HCT116 (cell line): ENCODE measurements at regions not wholly inside any gene's neighbourhood (a gene's known extent, or its start where the extent isn't known, plus 50 kb on each side); places are given as distances from the start of the nearest gene placed in this dataset.

Experiments
- ATAC-seq: fragments of 200-7000 bp; cut with Tn5 transposase; 2 replicates; pipeline ENCODE4 v1.9.1; 2020; ENCODE audit warnings: mild to moderate bottlenecking, moderate library complexity
- BruUV-seq: library from RNA; stranded (reverse); fragments of 400-500 nt; replicated peaks from 2 replicates; lab custom pipeline; 2021; lab: Mats Ljungman, UMichigan
- CTCF ChIA-PET: fragments of 300-600 bp; sonication (Branson Sonifier 250); formaldehyde crosslinking; loops from one replicate; lab custom pipeline; 2021; ENCODE audit warnings: antibody characterized with exemption; lab: Charles Lee
- POLR2A ChIA-PET: fragments of 300-600, 350-600 bp; sonication (Branson Sonifier 250); formaldehyde crosslinking; loops from one replicate; lab custom pipeline; 2021; ENCODE audit warnings: antibody characterized with exemption; lab: Charles Lee
- RAD21 ChIA-PET, 2 experiments: fragments of 300-600 bp; sonication (Branson Sonifier 250); formaldehyde crosslinking; loops; one replicate each; lab custom pipeline; 2023; ENCODE audit warnings: low total read pairs in 2 of 2; ENCODE audit not compliant: uncharacterized antibody in 2 of 2, unreplicated experiment in 2 of 2, low non-redundant PET in 1 of 2; lab: Charles Lee
- DNase-seq: peaks from one replicate; pipeline ENCODE4 v3.0.0-alpha.2; 2010; ENCODE audit warnings: low read depth, low spot score
- H2AFZ ChIP-seq: fragments of 200-600 bp; shearing (Covaris generic), sonication (generic); 2 replicates; pipeline ENCODE4 v1.6.1; 2017; ENCODE audit warnings: low read depth, mixed run types, mixed read lengths, antibody characterized with exemption, low read length; ENCODE audit not compliant: poor library complexity, severe bottlenecking
- H3K27ac ChIP-seq: 2 replicates; pipeline ENCODE4 v1.5.1; 2012; ENCODE audit warnings: low read depth, low read length
- H3K27me3 ChIP-seq: fragments of 200-600 bp; sonication (generic); 2 replicates; pipeline ENCODE4 v1.6.1; 2016; ENCODE audit warnings: mixed run types, low read length, mixed read lengths; ENCODE audit not compliant: insufficient read depth
- H3K36me3 ChIP-seq, 2 experiments: fragments of 200-500 bp in 1 of 2; fragments of 200-600 bp in 1 of 2; sonication (Bioruptor generic) in 1 of 2; sonication (generic) in 1 of 2; 2 replicates each; pipeline versions ENCODE4 v1.5.1 to v1.6.1; 2014 to 2016; ENCODE audit warnings: low read length in 2 of 2, inconsistent platforms in 1 of 2, mixed read lengths in 1 of 2, mixed run types in 1 of 2; ENCODE audit not compliant: insufficient read depth in 2 of 2, control insufficient read depth in 1 of 2
- H3K4me1 ChIP-seq, 2 experiments: fragments of 200-600 bp in 1 of 2; sonication (generic) in 1 of 2; 2 replicates each; pipeline versions ENCODE4 v1.5.1 to v1.6.1; 2012 to 2017; ENCODE audit warnings: low read length in 2 of 2, inconsistent platforms in 1 of 2, mild to moderate bottlenecking in 1 of 2, mixed read lengths in 1 of 2, mixed run types in 1 of 2, moderate library complexity in 1 of 2; ENCODE audit not compliant: insufficient read depth in 2 of 2, control insufficient read depth in 1 of 2
- H3K4me2 ChIP-seq: fragments of 200-600 bp; sonication (generic); 2 replicates; pipeline ENCODE4 v1.6.1; 2017; ENCODE audit warnings: mixed run types, low read length, mixed read lengths
- H3K4me3 ChIP-seq, 2 experiments: fragments of 200-600 bp in 1 of 2; sonication (generic) in 1 of 2; replicated peaks in 1 of 2; 2 replicates each; pipeline ENCODE4 v1.5.1; 2011 to 2016; ENCODE audit warnings: low read length in 2 of 2, control low read depth in 1 of 2, low read depth in 1 of 2, mild to moderate bottlenecking in 1 of 2, mixed read lengths in 1 of 2, mixed run types in 1 of 2
- H3K79me2 ChIP-seq: fragments of 200-600 bp; sonication (generic); 2 replicates; pipeline ENCODE4 v1.6.1; 2017; ENCODE audit warnings: mild to moderate bottlenecking, mixed run types, low read length, moderate library complexity, mixed read lengths; ENCODE audit not compliant: insufficient read depth
- H3K9ac ChIP-seq: fragments of 200-600 bp; sonication (generic); 2 replicates; pipeline ENCODE4 v1.6.1; 2016; ENCODE audit warnings: low read length, mixed read lengths
- H3K9me2 ChIP-seq: fragments of 200-600 bp; sonication (generic), shearing (Covaris generic); 2 replicates; pipeline ENCODE4 v1.6.1; 2017; ENCODE audit warnings: mixed run types, mild to moderate bottlenecking, moderate library complexity; ENCODE audit not compliant: insufficient read depth
- H3K9me3 ChIP-seq, 2 experiments: fragments of 200-500 bp in 1 of 2; fragments of 200-600 bp in 1 of 2; sonication (Bioruptor generic) in 1 of 2; sonication (generic) in 1 of 2; 2 replicates each; pipeline ENCODE4 v1.6.1; 2014 to 2017; ENCODE audit warnings: low read length in 2 of 2, mixed read lengths in 2 of 2, inconsistent platforms in 1 of 2, low read depth in 1 of 2, mild to moderate bottlenecking in 1 of 2, mixed run types in 1 of 2, moderate library complexity in 1 of 2; ENCODE audit not compliant: control insufficient read depth in 1 of 2, insufficient read depth in 1 of 2
- H4K20me1 ChIP-seq: fragments of 200-600 bp; sonication (generic), shearing (Covaris generic); 2 replicates; pipeline ENCODE4 v1.6.1; 2017; ENCODE audit warnings: mixed run types, mild to moderate bottlenecking, moderate library complexity; ENCODE audit not compliant: insufficient read depth
- CBX3 ChIP-seq: IDR thresholded peaks from 2 replicates; pipeline ENCODE4 v1.6.1; 2012; ENCODE audit warnings: low read depth
- CEBPB ChIP-seq: IDR thresholded peaks from 2 replicates; pipeline ENCODE4 v1.6.1; 2012; ENCODE audit warnings: low read depth
- ELF1 ChIP-seq: IDR thresholded peaks from 2 replicates; pipeline ENCODE4 v1.6.1; 2012; ENCODE audit warnings: low read depth, borderline replicate concordance
- EZH2 ChIP-seq: fragments of 200-600 bp; sonication (generic); IDR thresholded peaks from 2 replicates; pipeline ENCODE4 v1.6.1; 2017; ENCODE audit warnings: antibody characterized with exemption, mixed run types
- EZH2phosphoT487 ChIP-seq: fragments of 200-600 bp; IDR thresholded peaks from 2 replicates; pipeline ENCODE4 v1.6.1; 2018; ENCODE audit warnings: antibody characterized with exemption, borderline replicate concordance
- JUND ChIP-seq: IDR thresholded peaks from 2 replicates; pipeline ENCODE4 v1.6.1; 2012
- POLR2A ChIP-seq: IDR thresholded peaks from 2 replicates; pipeline ENCODE4 v1.7.0; 2011; ENCODE audit warnings: borderline replicate concordance; ENCODE audit not compliant: insufficient read depth, insufficient read length; ENCODE audit errors: extremely low read depth
- RAD21 ChIP-seq: IDR thresholded peaks from 2 replicates; pipeline ENCODE4 v1.6.1; 2012; ENCODE audit warnings: low read depth, mild to moderate bottlenecking
- SRF ChIP-seq: IDR thresholded peaks from 2 replicates; pipeline ENCODE4 v1.6.1; 2012; ENCODE audit warnings: low read depth
- TCF7L2 ChIP-seq: IDR thresholded peaks from 2 replicates; pipeline ENCODE4 v1.7.0; 2011; ENCODE audit warnings: borderline replicate concordance, inconsistent platforms; ENCODE audit not compliant: insufficient read depth, insufficient read length; ENCODE audit errors: extremely low read depth
- ZFX ChIP-seq: fragments of 450-650 bp; IDR thresholded peaks from 2 replicates; pipeline ENCODE4 v1.6.1; 2017
- intact Hi-C: fragments of 100-400 bp; cut with micrococcal nuclease; formaldehyde crosslinking; loops from 2 replicates; pipeline ENCODE4 v1.10.0; 2022
- TF ChIP-seq, protein P1 (sequence below): IDR thresholded peaks from 2 replicates; pipeline ENCODE4 v1.6.1; 2011; ENCODE audit warnings: mild to moderate bottlenecking, low read length, moderate library complexity; ENCODE audit not compliant: insufficient replicate concordance; ENCODE audit errors: extremely low read depth
- TF ChIP-seq, protein P2 (sequence below): IDR thresholded peaks from 2 replicates; pipeline ENCODE4 v1.6.1; 2012

- TF ChIP-seq SRF: no peak
- TF ChIP-seq, protein P1, sequence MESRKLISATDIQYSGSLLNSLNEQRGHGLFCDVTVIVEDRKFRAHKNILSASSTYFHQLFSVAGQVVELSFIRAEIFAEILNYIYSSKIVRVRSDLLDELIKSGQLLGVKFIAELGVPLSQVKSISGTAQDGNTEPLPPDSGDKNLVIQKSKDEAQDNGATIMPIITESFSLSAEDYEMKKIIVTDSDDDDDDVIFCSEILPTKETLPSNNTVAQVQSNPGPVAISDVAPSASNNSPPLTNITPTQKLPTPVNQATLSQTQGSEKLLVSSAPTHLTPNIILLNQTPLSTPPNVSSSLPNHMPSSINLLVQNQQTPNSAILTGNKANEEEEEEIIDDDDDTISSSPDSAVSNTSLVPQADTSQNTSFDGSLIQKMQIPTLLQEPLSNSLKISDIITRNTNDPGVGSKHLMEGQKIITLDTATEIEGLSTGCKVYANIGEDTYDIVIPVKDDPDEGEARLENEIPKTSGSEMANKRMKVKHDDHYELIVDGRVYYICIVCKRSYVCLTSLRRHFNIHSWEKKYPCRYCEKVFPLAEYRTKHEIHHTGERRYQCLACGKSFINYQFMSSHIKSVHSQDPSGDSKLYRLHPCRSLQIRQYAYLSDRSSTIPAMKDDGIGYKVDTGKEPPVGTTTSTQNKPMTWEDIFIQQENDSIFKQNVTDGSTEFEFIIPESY: no peak
Measured at GRCh38 chr1:208724079-208724478, 479.9 kb upstream of the PLXNA2 start (continued).

- TF ChIP-seq CBX3 (no peak), CEBPB (no peak), ZFX (no peak), POLR2A (no peak), JUND (no peak), EZH2 (no peak), TCF7L2 (no peak), RAD21 (no peak), EZH2phosphoT487 (no peak), ELF1 (no peak), SRF (no peak)
- TF ChIP-seq, protein P2, sequence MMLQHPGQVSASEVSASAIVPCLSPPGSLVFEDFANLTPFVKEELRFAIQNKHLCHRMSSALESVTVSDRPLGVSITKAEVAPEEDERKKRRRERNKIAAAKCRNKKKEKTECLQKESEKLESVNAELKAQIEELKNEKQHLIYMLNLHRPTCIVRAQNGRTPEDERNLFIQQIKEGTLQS: no peak
- H3K9ac ChIP-seq: no peak overlapping the region
- H3K9me2 ChIP-seq: no peaks in the 10 kb centered on the region
- no peak overlapping the region for H3K4me2 ChIP-seq
- ChIA-PET RAD21 (no interaction called here), POLR2A (no interaction called here), CTCF (no interaction called here)
- H3K27me3 ChIP-seq: no peaks in the 10 kb centered on the region
- H3K4me3 ChIP-seq: no peak overlapping the region
- no peaks in the 10 kb centered on the region for H4K20me1 ChIP-seq
- H3K79me2 ChIP-seq: no peaks in the 10 kb centered on the region
- H3K27ac ChIP-seq: no peak overlapping the region
- DNase-seq: no peak
- no peaks in the 10 kb centered on the region for H3K4me1 ChIP-seq
- BruUV-seq: no TSS peak
- intact Hi-C loops: no loop called here
- H2AFZ ChIP-seq: no peak overlapping the region
- H3K36me3 ChIP-seq: no peaks in the 10 kb centered on the region
- ATAC-seq: no peak
- no peaks in the 10 kb centered on the region; a peak in 1 of 4 replicates for H3K9me3 ChIP-seq
Measured at GRCh38 chr1:208728815-208729214, 484.6 kb upstream of the PLXNA2 start.
